ENCODE measurements at regions not wholly inside any gene's neighbourhood (a gene's known extent, or its start where the extent isn't known, plus 50 kb on each side); places are given as distances from the start of the nearest gene placed in this dataset.

GRCh38 chr2:105596411-105596921 is 148.2 kb upstream of the NCK2 start:
- TF ChIP-seq SUZ12 (IDR thresholded peaks at IDR 0.05; ENCODE audit: extremely low read depth, insufficient read depth, insufficient read length) (no peak), ZNF274 (IDR thresholded peaks at IDR 0.05; ENCODE audit: low read depth, low read length) (no peak)

Data from NT2/D1 (cell line).